G401 (cell line): ENCODE measurements at regions not wholly inside any gene's neighbourhood (a gene's known extent, or its start where the extent isn't known, plus 50 kb on each side); places are given as distances from the start of the nearest gene placed in this dataset.

ENCODE experiments used
- DNase-seq: peaks from one replicate; pipeline ENCODE4 v3.0.0-alpha.2; 2015; ENCODE audit warnings: low spot score
- in situ Hi-C: cut with HindIII; loops from 2 replicates; pipeline ENCODE4 v1.10.0; 2016; ENCODE audit warnings: low sequenced_read_pairs, mixed read lengths

- in situ Hi-C loops = no loop called here
Observed at GRCh38 chr2:64841461-64841860, 147.7 kb upstream of the SLC1A4 start.

DNA sequence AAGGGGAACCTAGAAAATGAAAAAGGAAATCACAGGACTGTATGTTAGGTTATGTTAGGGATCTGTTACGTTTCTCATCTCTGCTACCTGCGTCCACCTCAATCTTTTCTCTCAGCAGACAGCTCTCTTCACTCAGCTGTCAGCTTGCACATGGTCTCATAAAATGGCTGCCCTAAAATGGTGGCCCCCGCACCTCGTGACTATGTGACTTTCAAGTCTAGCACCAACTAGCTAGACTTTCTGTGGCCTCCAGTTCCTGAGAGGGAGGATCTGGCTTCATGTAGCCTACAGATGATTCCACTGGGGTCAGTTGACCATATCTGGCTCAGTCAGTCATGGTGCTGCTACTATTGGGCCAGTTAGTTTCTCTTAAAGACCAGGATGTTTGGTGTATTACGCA lies 147.2 kb upstream of the SLC1A4 start:
- in situ Hi-C loops = no loop called here
- DNase-seq = no peak

More at GRCh38 chr2:64841461-64841860, 147.7 kb upstream of the SLC1A4 start:
- no peak for DNase-seq

DNA sequence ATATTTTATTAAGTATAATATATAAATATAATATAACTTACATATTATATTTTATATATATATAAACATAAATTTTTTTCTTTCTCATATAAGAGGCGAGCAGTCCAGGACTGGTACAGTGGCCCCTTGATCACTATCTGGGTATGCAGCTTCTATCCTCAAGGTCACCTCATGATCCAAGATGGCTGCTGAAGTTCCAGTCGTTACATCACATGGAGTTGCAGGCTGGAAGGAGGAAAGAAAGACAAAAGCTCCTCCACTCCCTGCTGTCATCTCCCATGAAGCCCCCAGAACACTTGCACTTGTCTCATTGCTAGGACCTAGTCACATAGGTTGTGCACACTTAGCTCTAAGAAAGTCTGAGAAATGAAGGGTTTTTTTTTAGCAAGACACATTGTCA lies 145.1 kb upstream of the SLC1A4 start:
- DNase-seq = no peak
- in situ Hi-C loops = no loop called here

DNA sequence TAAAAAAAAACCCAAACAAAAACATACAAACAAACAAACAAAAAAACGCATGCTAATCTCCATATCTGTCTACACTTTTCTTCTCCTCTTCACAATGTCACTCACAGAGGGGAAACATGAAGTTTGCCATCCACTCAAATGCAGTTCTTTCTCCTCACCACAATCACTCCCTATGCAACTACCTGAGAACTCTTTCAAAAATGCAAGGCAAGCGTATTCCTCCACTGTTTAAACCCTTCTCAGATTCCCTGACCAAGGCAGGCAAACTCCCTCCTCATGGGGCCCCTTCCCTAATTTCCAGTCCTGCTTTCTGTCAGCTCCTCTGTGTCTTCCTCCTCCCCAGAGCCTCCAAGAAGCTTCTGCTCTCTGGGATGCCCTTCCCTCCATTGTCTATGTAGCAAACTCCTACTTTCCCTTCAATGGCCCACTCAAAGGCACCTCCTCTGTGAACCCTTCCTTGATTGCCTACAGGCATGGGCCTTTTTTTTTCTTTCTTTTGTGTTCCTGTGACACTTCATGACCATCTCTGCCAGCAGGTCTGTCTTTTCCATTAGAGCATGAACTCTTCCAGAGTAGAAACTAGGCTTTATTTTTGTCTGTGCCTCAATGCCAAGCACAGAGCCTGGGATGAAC lies 143.8 kb upstream of the SLC1A4 start:
- DNase-seq = no peak
- in situ Hi-C loops = no loop called here

DNA sequence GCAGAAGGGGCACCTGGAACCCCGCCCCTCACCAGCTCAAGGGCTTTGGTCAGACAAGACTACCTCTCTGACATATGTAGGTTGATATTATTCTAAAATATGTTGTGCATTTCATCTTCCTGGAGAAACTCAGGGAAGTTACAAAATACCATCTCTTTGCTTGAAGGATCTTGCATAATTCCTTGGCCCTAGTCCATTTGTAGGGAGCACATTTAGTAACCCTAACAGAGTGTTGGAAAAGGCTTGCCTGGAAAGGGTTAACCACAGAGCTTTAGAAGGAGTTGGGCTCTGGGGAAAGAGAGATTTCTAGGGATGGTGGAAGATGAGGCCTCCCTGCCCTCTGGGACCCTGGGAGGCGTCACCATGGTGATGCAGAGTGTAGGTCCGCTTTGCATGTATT lies 143.0 kb upstream of the SLC1A4 start:
- in situ Hi-C loops = no loop called here
- DNase-seq = no peak

GRCh38 chr2:64847930-64848329 lies 141.3 kb upstream of the SLC1A4 start:
- in situ Hi-C loops = no loop called here
- DNase-seq = no peak

- in situ Hi-C loops = no loop called here
Observed at GRCh38 chr2:64848363-64848762, 140.8 kb upstream of the SLC1A4 start.

DNA sequence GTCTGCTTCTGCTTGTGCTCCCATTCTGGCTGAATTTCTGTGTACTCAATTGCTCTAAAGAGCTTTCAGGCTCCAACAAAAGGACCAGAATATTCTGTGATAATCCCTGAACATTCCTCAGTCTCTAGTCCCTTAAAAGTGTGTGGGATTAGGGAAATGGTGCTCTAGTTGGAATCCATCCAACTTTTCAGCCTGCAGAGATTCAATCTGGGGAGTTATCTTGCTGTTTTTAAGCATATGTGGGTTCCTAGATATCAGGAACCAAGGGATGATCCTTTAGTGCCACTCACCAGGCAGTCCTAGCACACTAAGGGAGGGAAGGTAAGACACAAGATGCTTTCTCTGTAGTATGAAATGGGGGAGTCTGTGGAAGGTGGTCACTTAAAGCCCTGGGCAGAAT lies 140.3 kb upstream of the SLC1A4 start:
- in situ Hi-C loops = no loop called here
- no peak for DNase-seq

More at GRCh38 chr2:64848363-64848762, 140.8 kb upstream of the SLC1A4 start:
- no peak for DNase-seq

GRCh38 chr2:64850642-64851041 lies 138.6 kb upstream of the SLC1A4 start:
- in situ Hi-C loops = no loop called here
- no peak for DNase-seq

- DNase-seq = no peak
- in situ Hi-C loops = no loop called here
Observed at GRCh38 chr2:64852771-64853241, 136.4 kb upstream of the SLC1A4 start.

DNA sequence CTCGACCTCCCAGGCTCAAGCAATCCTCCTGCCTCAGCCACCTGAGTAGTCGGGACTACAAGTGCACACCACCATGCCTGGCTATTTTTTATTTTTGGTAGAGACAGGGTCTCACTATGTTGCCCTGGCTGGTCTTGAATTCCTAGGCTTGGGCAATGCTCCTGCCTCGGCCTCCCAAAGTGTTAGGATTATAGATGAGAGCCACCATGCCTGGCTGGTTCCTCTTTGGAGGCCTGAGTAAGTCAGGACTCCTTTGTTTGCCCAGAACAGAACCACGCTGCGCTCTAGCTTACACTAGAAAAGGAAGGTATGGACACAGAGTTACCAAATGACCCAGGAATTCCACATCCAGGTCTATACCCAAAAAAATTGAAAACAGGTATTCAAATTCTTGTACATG lies 135.9 kb upstream of the SLC1A4 start:
- in situ Hi-C loops = no loop called here

DNA sequence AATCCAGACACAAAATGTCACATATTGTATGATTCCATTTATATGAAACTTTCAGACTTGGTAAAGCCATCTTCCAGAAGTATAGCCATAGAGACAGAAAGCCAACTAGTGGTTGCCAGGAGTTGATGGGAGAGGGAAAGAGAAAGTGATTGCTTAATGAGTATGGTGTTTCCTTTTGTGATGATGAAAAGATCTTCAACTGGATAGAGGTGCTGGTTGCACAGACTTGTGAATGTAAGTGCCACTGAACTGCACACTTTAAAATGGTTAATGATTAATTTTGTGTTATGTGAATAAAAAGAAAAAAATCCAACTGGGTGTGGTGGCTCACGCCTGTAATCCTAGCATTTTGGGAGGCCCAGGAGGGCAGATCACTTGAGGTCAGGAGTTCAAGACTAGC lies 135.3 kb upstream of the SLC1A4 start:
- in situ Hi-C loops = no loop called here
- DNase-seq = no peak

More for the DNA sequence above, 135.9 kb upstream of the SLC1A4 start:
- DNase-seq = no peak

GRCh38 chr2:64854773-64855237 lies 134.4 kb upstream of the SLC1A4 start:
- no peak for DNase-seq
- in situ Hi-C loops = no loop called here

DNA sequence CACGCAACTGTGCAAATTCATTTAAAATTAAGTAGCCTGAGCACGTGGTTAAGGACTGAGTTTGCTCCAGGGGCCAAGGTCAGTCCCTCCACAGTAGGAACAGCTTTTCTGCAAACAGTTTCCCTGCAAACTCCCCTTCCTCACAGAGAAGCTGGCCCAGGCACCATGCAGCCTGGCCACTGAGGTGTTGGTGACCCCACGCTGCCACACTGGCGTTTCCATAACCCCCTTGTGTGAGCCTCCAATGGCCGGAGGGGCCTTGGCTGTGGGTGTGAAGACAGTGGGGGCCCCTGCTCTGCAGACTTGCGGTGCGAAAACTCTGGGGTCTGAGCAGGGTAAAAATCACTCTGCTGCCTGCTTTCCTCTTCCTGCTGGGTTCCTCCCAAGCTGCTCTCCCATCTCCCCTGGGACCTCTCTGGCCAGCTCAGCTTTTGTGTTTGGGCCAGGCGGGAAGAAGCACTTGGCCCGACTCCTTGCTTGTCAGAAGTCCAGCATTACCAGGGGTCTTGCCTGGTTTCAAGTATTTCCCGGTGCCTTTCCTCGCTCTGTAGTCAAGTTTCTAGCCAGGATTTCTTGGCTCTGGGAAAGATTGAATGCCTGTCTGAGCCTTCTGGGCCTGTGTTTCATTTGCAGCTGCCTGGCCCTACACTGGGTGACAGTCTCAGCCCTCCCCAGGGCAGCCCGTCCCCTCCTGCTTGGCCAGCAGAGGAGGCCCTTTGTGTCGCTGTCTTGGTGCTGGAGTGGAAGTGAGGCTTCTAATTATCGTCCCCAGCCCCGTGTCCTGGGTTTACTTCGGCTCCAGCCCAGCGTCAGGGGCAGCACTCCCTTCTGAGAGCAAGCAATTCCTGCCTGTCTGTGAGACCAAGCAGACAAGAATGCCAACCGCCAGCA lies 131.4 kb upstream of the SLC1A4 start:
- DNase-seq = peak; percentile 33
- in situ Hi-C loops = no loop called here

GRCh38 chr2:64858541-64859311 lies 130.5 kb upstream of the SLC1A4 start:
- DNase-seq = no peak
- in situ Hi-C loops = no loop called here

DNA sequence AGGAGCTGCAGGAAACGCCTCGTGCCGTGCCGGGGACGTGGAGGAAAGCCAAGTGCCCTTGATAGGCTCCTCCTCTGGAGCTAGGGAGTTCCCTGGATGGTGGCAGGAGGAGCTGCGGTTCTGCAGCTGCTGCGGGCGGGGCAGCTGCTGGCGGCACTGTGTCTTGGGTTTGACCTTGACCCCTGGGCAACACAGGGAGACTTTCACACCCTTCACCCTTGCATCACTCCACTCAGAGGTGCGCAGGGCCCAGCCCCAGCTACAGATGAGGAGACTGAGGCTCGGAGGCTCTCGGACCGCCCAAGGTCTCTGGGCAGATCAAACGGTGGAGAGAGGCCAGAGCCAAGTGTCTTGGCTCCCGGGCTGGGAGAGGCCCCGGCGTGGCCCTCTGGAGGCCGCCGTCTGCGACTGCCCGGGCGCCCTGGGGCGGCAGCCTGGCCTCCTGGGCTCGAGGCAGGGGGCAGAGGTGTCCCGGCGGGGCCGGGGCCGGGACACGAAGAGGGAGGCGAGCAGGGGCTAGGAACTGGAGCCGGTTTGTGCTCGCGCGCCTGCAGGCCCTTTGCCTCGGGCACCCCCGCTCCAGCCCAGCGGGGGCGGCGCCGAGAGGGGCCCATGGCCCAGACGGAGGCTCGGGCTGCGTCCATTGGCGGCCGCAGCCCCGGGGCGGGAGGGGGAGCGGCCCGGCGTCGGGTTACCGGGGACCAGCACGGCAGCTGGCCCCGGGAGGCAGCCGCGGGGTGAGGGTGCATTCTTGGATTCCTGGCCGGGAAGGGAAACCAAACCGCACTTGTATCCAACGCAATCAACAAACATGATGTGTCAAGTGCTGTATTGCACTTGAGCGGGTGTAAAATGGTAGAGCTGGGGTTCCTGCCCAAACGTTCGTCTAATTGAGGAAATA lies 129.6 kb upstream of the SLC1A4 start:
- peak; percentile 48 for DNase-seq
- in situ Hi-C loops = no loop called here

DNA sequence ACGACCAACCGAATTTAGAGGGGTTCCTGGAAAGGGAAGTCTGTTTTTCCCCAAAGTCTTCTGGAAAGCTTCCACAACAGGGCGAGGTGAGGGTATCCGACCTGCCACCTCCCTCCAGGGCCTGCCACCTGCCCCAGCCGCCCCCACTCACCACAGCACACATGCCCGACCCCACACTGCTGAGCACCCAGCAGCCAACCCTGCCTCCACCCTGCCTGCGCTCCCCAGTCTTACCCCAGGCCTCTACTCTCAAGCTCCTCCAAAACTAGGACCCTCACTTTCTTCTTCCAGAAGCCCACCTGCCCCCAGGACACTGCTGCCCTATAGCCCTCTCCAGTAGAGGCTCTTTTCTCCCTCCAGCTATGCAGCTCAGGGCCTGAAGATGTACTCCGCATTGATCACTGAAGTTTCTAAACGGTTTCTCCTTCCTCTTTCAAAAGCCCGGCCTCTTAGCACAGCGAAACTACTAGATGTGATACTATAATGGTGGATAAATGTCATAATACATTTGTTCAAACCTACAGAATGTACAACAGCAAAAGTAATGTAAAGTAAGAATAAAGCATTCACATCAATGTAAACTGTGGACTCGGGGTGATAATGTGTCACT lies 128.8 kb upstream of the SLC1A4 start:
- in situ Hi-C loops = no loop called here
- DNase-seq = no peak

DNA sequence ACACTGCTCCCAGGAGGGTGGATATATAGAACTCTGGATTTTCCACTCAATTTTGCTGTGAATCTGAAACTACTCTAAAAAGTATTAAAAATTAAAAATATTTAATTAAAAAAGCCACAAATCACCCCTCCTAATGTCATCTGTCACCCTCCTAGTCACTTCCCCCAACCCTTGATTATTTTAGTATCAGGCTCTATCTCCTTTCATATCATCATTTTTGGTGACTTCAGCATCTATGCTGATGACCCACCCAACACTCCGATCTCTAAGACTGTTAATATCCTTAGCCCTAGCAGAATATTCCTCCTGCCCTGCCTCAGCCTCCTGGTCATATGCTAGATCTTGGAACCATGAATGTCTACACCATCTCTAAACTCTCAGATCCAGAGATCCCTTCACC lies 128.3 kb upstream of the SLC1A4 start:
- in situ Hi-C loops = no loop called here
- DNase-seq = no peak
